GM23248 (cell line): ENCODE measurements at regions not wholly inside any gene's neighbourhood (a gene's known extent, or its start where the extent isn't known, plus 50 kb on each side); places are given as distances from the start of the nearest gene placed in this dataset.

ENCODE experiments used
- DNase-seq: peaks from one replicate; pipeline ENCODE4 v3.0.0-alpha.2; 2015
- H2AFZ ChIP-seq: fragments of 200-600 bp; sonication (generic); 2 replicates; pipeline ENCODE4 v1.6.1; 2016; ENCODE audit warnings: antibody characterized with exemption
- H3F3A ChIP-seq: fragments of 200-600 bp; sonication (generic); 2 replicates; pipeline ENCODE4 v1.6.1; 2016; ENCODE audit warnings: mild to moderate bottlenecking, antibody characterized with exemption, mixed run types; ENCODE audit not compliant: insufficient read depth
- H3K27ac ChIP-seq: fragments of 200-600 bp; sonication (generic); 2 replicates; pipeline ENCODE4 v1.5.1; 2016; ENCODE audit warnings: mild to moderate bottlenecking
- H3K27me3 ChIP-seq: fragments of 200-600 bp; sonication (generic); replicated peaks from 2 replicates; pipeline ENCODE4 v1.6.1; 2016; ENCODE audit warnings: mild to moderate bottlenecking; ENCODE audit not compliant: insufficient read depth
- H3K36me3 ChIP-seq: fragments of 200-600 bp; sonication (generic); 2 replicates; pipeline ENCODE4 v1.6.1; 2016; ENCODE audit warnings: low read depth, mild to moderate bottlenecking
- H3K4me1 ChIP-seq: fragments of 200-600 bp; sonication (generic); 2 replicates; pipeline ENCODE4 v1.6.1; 2016; ENCODE audit warnings: mild to moderate bottlenecking; ENCODE audit not compliant: insufficient read depth
- H3K4me2 ChIP-seq: fragments of 200-600 bp; sonication (generic); one replicate; pipeline ENCODE4 v1.6.1; 2016; ENCODE audit warnings: mild to moderate bottlenecking; ENCODE audit not compliant: unreplicated experiment
- H3K4me3 ChIP-seq: fragments of 200-600 bp; sonication (generic); 2 replicates; pipeline ENCODE4 v1.5.1; 2016; ENCODE audit warnings: mild to moderate bottlenecking
- H3K79me2 ChIP-seq: fragments of 200-600 bp; sonication (generic); 2 replicates; pipeline ENCODE4 v1.6.1; 2016; ENCODE audit warnings: mild to moderate bottlenecking; ENCODE audit not compliant: insufficient read depth
- H3K9ac ChIP-seq: fragments of 200-600 bp; sonication (generic); 2 replicates; pipeline ENCODE4 v1.6.1; 2016; ENCODE audit warnings: mild to moderate bottlenecking
- H3K9me2 ChIP-seq: fragments of 200-600 bp; sonication (generic); 2 replicates; pipeline ENCODE4 v1.6.1; 2016; ENCODE audit warnings: mixed run types, mild to moderate bottlenecking, moderate library complexity; ENCODE audit not compliant: insufficient read depth
- H3K9me3 ChIP-seq: fragments of 200-600 bp; sonication (generic); one replicate; pipeline ENCODE4 v1.6.1; 2017; ENCODE audit warnings: low read depth
- H4K20me1 ChIP-seq: fragments of 200-600 bp; sonication (generic); 2 replicates; pipeline ENCODE4 v1.6.0; 2016; ENCODE audit not compliant: insufficient read depth
- EZH2 ChIP-seq: fragments of 200-600 bp; sonication (generic); IDR thresholded peaks from 2 replicates; pipeline ENCODE4 v1.6.1; 2018; ENCODE audit warnings: antibody characterized with exemption, mild to moderate bottlenecking; ENCODE audit not compliant: insufficient read depth, poor library complexity, severe bottlenecking
- EZH2phosphoT487 ChIP-seq: fragments of 200-600 bp; sonication (generic); IDR thresholded peaks from 2 replicates; pipeline ENCODE4 v1.6.1; 2018; ENCODE audit warnings: antibody characterized with exemption, moderate library complexity, mild to moderate bottlenecking, low read depth; ENCODE audit not compliant: insufficient read depth
- WGBS, 2 experiments: methylation state at CpG; one replicate each; pipeline ENCODE4 v1.1.6; 2015 to 2017; ENCODE audit warnings: low lambda C conversion rate in 2 of 2, low coverage in 1 of 2; ENCODE audit errors: missing lambda C conversion rate in 2 of 2; 5-methylcytosine and 5-hydroxymethylcytosine counted together
- in situ Hi-C: fragments of 300-500 bp; cut with MboI; formaldehyde crosslinking; loops from 2 replicates; pipeline ENCODE4 v1.15.0; 2020

DNA sequence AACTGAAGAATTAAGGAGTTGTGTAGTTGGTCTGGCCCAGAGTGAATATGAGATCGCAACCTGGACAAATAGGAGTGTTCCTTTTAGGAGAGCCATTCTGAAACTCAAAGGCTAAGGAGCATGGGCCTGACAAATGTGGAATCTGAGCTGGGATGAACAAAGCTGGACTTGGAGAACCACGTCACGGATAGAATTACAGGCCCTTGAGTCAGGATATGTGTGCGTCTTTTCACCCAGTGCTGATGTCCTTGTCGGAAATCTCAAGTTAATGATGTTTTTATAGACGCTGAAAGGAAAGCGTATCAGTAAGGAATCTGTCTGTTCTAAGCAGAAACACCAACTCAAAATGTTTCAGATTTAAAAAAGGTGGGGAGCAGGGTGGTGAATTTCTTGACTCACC lies 173.8 kb upstream of the ZKSCAN2 start:
- no peak for DNase-seq
- no peak overlapping the region for H2AFZ ChIP-seq
- no peaks in the 10 kb centered on the region for H3K79me2 ChIP-seq
- H3K4me2 ChIP-seq, result no peak overlapping the region
- no peaks in the 10 kb centered on the region for H3K9me2 ChIP-seq
- no peaks in the 10 kb centered on the region for H3F3A ChIP-seq
- no peak overlapping the region for H3K4me3 ChIP-seq
- H3K36me3 ChIP-seq, result no peaks in the 10 kb centered on the region
- no peak overlapping the region for H3K27ac ChIP-seq
- TF ChIP-seq EZH2phosphoT487 (no peak), EZH2 (no peak)
- H4K20me1 ChIP-seq, result no peaks in the 10 kb centered on the region
- in situ Hi-C loops, result no loop called here
- 35 to 41% methylated on average over 7 of the region's 7 CpGs for WGBS, 2 experiments
- H3K9me3 ChIP-seq, result no peaks in the 10 kb centered on the region
- no peaks in the 10 kb centered on the region for H3K4me1 ChIP-seq
- H3K9ac ChIP-seq, result no peak overlapping the region
- no peaks in the 10 kb centered on the region for H3K27me3 ChIP-seq

DNA sequence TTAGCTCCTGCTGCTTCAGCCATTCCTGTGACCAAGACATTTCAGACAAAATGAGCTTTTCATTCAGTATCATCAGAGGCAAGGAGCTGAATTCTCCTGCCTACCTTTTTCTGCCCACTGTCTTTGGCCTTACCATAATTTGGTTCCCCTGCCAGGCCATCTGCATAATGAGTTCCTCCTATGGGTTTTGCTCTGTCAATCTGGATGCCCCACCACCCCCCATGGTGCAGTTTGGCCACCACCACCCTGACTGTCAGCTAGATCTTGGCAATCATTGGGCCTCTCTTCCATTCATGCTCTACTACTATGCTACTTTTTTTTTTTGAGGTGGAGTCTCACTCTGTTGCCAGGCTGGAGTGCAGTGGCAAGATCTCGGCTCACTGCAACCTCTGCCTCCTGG lies 169.2 kb upstream of the ZKSCAN2 start:
- TF ChIP-seq EZH2 (no peak), EZH2phosphoT487 (no peak)
- no peaks in the 10 kb centered on the region for H3K27me3 ChIP-seq
- no peak overlapping the region for H3K27ac ChIP-seq
- no peak overlapping the region for H3K9ac ChIP-seq
- H4K20me1 ChIP-seq, result no peaks in the 10 kb centered on the region
- no peaks in the 10 kb centered on the region for H3K9me2 ChIP-seq
- no peak for DNase-seq
- H3K9me3 ChIP-seq, result no peaks in the 10 kb centered on the region
- no peak overlapping the region for H3K4me2 ChIP-seq
- WGBS, 2 experiments, result 5 to 15% methylated on average over 1 of the region's 1 CpG
- H2AFZ ChIP-seq, result no peak overlapping the region
- H3K4me1 ChIP-seq, result no peaks in the 10 kb centered on the region
- H3K79me2 ChIP-seq, result no peaks in the 10 kb centered on the region
- in situ Hi-C loops, result no loop called here
- no peaks in the 10 kb centered on the region for H3K36me3 ChIP-seq
- no peaks in the 10 kb centered on the region for H3F3A ChIP-seq
- no peak overlapping the region for H3K4me3 ChIP-seq

DNA sequence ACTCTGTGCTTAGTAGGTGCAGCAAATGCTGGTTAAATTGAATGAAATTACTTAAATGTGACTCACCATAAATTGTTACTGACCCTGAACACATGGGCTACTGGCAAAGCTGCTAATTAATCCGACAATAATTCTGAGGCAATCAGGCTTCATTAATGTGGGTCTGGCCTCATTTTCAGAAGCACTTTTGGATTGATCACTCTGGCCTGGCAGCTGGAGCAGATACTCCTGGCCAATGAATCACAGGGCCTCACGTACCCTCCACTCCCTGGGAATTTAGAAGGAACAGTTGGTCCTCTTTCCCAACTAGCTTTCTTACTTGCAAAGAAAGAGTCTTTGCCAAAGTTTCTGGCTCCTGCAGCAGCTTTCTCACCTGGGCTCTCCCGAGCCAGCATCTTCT lies 162.0 kb upstream of the ZKSCAN2 start:
- Histone ChIP-seq H3K79me2 (no peaks in the 10 kb centered on the region), H3K9ac (no peak overlapping the region), H3K27me3 (no peaks in the 10 kb centered on the region), H3F3A (no peaks in the 10 kb centered on the region), H3K4me2 (no peak overlapping the region), H3K27ac (no peak overlapping the region), H3K36me3 (no peaks in the 10 kb centered on the region), H3K9me2 (no peaks in the 10 kb centered on the region), H3K4me1 (no peaks in the 10 kb centered on the region), H2AFZ (no peak overlapping the region), H3K4me3 (no peak overlapping the region), H4K20me1 (no peaks in the 10 kb centered on the region), H3K9me3 (no peaks in the 10 kb centered on the region)
- no peak for DNase-seq
- WGBS, 2 experiments, result 9 to 11% methylated on average over 3 of the region's 3 CpGs
- in situ Hi-C loops, result no loop called here
- TF ChIP-seq EZH2phosphoT487 (no peak), EZH2 (no peak)

DNA sequence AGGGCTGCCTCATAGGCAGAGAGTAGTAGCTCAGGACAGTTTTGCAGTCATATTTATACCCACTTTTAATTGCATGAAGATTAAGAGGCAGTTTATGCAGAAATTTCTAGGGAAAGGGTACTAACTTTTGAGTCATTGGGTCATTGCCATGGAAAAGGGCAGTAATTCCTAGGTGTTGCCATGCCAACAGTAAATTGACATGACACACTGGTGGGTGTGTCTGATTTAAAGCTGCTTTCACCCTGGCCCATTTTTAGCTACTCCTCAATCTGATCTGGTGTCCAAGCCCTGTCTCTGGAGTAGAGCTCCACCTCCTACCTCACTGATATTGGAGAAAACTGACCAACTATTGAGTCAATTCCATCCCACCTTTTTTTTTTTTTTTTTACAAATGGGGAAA lies 161.5 kb upstream of the ZKSCAN2 start:
- no peak overlapping the region for H3K27ac ChIP-seq
- no peak for DNase-seq
- H3K9me2 ChIP-seq, result no peaks in the 10 kb centered on the region
- TF ChIP-seq EZH2phosphoT487 (no peak), EZH2 (no peak)
- H4K20me1 ChIP-seq, result no peaks in the 10 kb centered on the region
- no peaks in the 10 kb centered on the region for H3F3A ChIP-seq
- H3K9me3 ChIP-seq, result no peaks in the 10 kb centered on the region
- H3K36me3 ChIP-seq, result no peaks in the 10 kb centered on the region
- no peaks in the 10 kb centered on the region for H3K79me2 ChIP-seq
- no peaks in the 10 kb centered on the region for H3K27me3 ChIP-seq
- no peak overlapping the region for H3K4me2 ChIP-seq
- in situ Hi-C loops, result no loop called here
- no peak overlapping the region for H3K4me3 ChIP-seq
- H2AFZ ChIP-seq, result no peak overlapping the region
- no peaks in the 10 kb centered on the region for H3K4me1 ChIP-seq
- no peak overlapping the region for H3K9ac ChIP-seq

DNA sequence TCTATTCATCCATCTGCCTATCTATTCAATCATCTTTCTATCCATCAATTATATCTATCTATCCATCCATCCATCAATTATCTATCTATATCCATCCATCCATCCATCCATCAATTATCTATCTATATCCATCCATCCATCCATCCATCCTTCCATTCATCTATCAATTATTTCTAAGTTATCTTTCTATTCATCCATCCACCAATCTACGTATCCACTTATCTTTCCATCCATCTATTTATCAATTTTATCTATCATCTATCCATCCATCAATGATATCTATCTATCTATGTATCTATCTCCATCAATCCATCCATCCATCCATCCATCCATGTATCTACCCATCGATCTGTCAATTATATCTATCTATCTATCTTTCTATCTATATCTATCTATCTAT lies 158.4 kb upstream of the ZKSCAN2 start:
- no peaks in the 10 kb centered on the region for H3K79me2 ChIP-seq
- no peaks in the 10 kb centered on the region for H3K9me3 ChIP-seq
- no peaks in the 10 kb centered on the region for H3K9me2 ChIP-seq
- in situ Hi-C loops, result no loop called here
- no peaks in the 10 kb centered on the region for H3K4me1 ChIP-seq
- no peaks in the 10 kb centered on the region for H3K36me3 ChIP-seq
- H3K27me3 ChIP-seq, result no peaks in the 10 kb centered on the region
- no peaks in the 10 kb centered on the region for H4K20me1 ChIP-seq
- TF ChIP-seq EZH2 (no peak), EZH2phosphoT487 (no peak)
- 22% methylated on average over 2 of the region's 2 CpGs for WGBS, 2 experiments
- no peak overlapping the region for H3K27ac ChIP-seq
- H3F3A ChIP-seq, result no peaks in the 10 kb centered on the region
- no peak overlapping the region for H2AFZ ChIP-seq
- H3K4me3 ChIP-seq, result no peak overlapping the region
- no peak overlapping the region for H3K9ac ChIP-seq
- DNase-seq, result no peak
- H3K4me2 ChIP-seq, result no peak overlapping the region
